Spleen (tissue), 11 donors: ENCODE measurements at regions not wholly inside any gene's neighbourhood (a gene's known extent, or its start where the extent isn't known, plus 50 kb on each side); places are given as distances from the start of the nearest gene placed in this dataset.

Source experiments
- DNase-seq: peaks from one replicate; pipeline ENCODE4 v3.0.0-alpha.2; 2020
- H3K27ac ChIP-seq, 8 donors: fragments of 200-600 bp; sonication (generic) in 7 of 8; 1 replicate in 4 of 8; 2 replicates in 4 of 8; pipeline versions ENCODE4 v1.5.0 to v1.8.0; 2016 to 2021; ENCODE audit warnings: inconsistent platforms in 4 of 8, mild to moderate bottlenecking in 4 of 8, moderate library complexity in 1 of 8
- H3K27me3 ChIP-seq, 7 donors: fragments of 200-600 bp; sonication (generic) in 6 of 7; replicated peaks in 1 of 7; 1 replicate in 4 of 7; 2 replicates in 3 of 7; pipeline versions ENCODE4 v1.5.0 to v1.8.0; 2016 to 2021; ENCODE audit warnings: inconsistent platforms in 3 of 7, mild to moderate bottlenecking in 1 of 7
- H3K36me3 ChIP-seq, 6 donors: fragments of 200-600 bp; sonication (generic) in 5 of 6; 1 replicate in 4 of 6; 2 replicates in 2 of 6; pipeline versions ENCODE4 v1.5.0 to v1.8.0; 2016 to 2021; ENCODE audit warnings: inconsistent platforms in 2 of 6
- H3K4me1 ChIP-seq, 6 donors: fragments of 200-600 bp; sonication (generic) in 5 of 6; 1 replicate in 3 of 6; 2 replicates in 3 of 6; pipeline versions ENCODE4 v1.5.0 to v1.8.0; 2016 to 2021; ENCODE audit warnings: inconsistent platforms in 3 of 6
- H3K4me3 ChIP-seq, 8 donors: fragments of 200-600 bp; sonication (generic) in 7 of 8; 1 replicate in 4 of 8; 2 replicates in 4 of 8; pipeline versions ENCODE4 v1.5.0 to v1.8.0; 2016 to 2021; ENCODE audit warnings: inconsistent platforms in 4 of 8, mild to moderate bottlenecking in 4 of 8, moderate library complexity in 2 of 8
- H3K9me3 ChIP-seq, 8 donors: fragments of 200-600 bp; sonication (generic) in 7 of 8; 1 replicate in 4 of 8; 2 replicates in 4 of 8; pipeline versions ENCODE4 v1.5.0 to v1.8.0; 2016 to 2021; ENCODE audit warnings: inconsistent platforms in 4 of 8
- POLR2A ChIP-seq, 3 donors: fragments of 450-650 bp; IDR thresholded peaks; one replicate each; pipeline ENCODE4 v1.5.1; 2017; ENCODE audit warnings: antibody characterized with exemption in 3 of 3, mild to moderate bottlenecking in 1 of 3
- POLR2AphosphoS5 ChIP-seq, 3 donors: sonication (generic); formaldehyde crosslinking; IDR thresholded peaks; one replicate each; pipeline ENCODE4 v1.5.1; 2017; ENCODE audit warnings: antibody characterized with exemption in 3 of 3
- WGBS, 5 donors: extraction: QIAGEN DNeasy Blood & Tissue Kit in 3 of 5; methylation state at CpG; one replicate each; pipeline versions ENCODE4 v1.1.5 to v1.1.7; 2013 to 2018; 5-methylcytosine and 5-hydroxymethylcytosine counted together
- intact Hi-C: fragments of 100-400 bp; cut with DNase I; formaldehyde crosslinking; loops from one replicate; pipeline ENCODE4 v1.15.0; 2023; ENCODE audit warnings: low total_unique reads
- TF ChIP-seq, protein P1 (sequence below), 11 experiments: fragments of 200-600 bp in 7 of 11; fragments of 450-650 bp in 4 of 11; sonication (generic) in 4 of 11; IDR thresholded peaks in 8 of 11; conservative IDR thresholded peaks in 3 of 11; 1 replicate in 7 of 11; 2 replicates in 4 of 11; pipeline versions ENCODE4 v1.4.0 to v1.8.0; 2016 to 2021; ENCODE audit warnings: antibody characterized with exemption in 11 of 11, inconsistent platforms in 4 of 11, mild to moderate bottlenecking in 1 of 11
- donor health status: healthy with polysubstance abuse.
- donor health status: DM: no; HTN: no; CAD: no; lungs with moderate emphysema.
- donor health status: DM: no; HTN: no; CAD: no.
- donor health status: Bipolar disorder and iron deficiency.
- donor health status: healthy.
- donor health status: DM: no; HTN: no; CAD: no.
- donor health status: DM: yes; HTN: yes; CAD: no.

DNA sequence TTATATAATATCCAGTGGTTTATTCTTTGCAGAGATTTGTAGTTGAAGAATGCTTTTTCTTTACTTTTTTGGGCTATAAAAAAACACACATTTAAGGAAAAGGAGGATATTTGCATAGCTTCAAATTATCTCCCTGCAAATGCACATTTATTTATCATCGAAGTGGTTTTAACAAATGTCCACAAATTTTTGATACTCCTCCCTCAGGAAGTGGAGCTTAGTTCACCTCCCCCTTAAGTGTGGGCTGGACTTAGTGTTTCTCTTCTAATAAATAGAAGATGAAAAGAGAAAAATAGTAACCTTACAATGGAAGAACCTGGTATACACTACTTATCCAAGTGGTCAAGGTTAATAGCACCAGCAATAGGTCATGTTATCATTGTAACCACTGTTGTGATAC is 537.6 kb downstream of the ARL4A start:
- H3K9me3 ChIP-seq, result no peaks in the 10 kb centered on the region
- no peak for DNase-seq
- intact Hi-C loops, result no loop called here
- no peaks in the 10 kb centered on the region for H3K27me3 ChIP-seq
- 79 to 90% (median 86%) methylated on average over 1 of the region's 1 CpG for WGBS, 5 donors
- H3K4me1 ChIP-seq, result no peaks in the 10 kb centered on the region
- no peak overlapping the region for H3K27ac ChIP-seq
- H3K36me3 ChIP-seq, result no peaks in the 10 kb centered on the region
- TF ChIP-seq POLR2A (IDR thresholded peaks at IDR 0.05) (no peak), POLR2AphosphoS5 (IDR thresholded peaks at IDR 0.05) (no peak)
- TF ChIP-seq, protein P1, sequence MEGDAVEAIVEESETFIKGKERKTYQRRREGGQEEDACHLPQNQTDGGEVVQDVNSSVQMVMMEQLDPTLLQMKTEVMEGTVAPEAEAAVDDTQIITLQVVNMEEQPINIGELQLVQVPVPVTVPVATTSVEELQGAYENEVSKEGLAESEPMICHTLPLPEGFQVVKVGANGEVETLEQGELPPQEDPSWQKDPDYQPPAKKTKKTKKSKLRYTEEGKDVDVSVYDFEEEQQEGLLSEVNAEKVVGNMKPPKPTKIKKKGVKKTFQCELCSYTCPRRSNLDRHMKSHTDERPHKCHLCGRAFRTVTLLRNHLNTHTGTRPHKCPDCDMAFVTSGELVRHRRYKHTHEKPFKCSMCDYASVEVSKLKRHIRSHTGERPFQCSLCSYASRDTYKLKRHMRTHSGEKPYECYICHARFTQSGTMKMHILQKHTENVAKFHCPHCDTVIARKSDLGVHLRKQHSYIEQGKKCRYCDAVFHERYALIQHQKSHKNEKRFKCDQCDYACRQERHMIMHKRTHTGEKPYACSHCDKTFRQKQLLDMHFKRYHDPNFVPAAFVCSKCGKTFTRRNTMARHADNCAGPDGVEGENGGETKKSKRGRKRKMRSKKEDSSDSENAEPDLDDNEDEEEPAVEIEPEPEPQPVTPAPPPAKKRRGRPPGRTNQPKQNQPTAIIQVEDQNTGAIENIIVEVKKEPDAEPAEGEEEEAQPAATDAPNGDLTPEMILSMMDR (IDR thresholded peaks at IDR 0.05 in 8 of 11, conservative IDR thresholded peaks at IDR 0.05 in 3 of 11), result no peak
- H3K4me3 ChIP-seq, result no peak overlapping the region

DNA sequence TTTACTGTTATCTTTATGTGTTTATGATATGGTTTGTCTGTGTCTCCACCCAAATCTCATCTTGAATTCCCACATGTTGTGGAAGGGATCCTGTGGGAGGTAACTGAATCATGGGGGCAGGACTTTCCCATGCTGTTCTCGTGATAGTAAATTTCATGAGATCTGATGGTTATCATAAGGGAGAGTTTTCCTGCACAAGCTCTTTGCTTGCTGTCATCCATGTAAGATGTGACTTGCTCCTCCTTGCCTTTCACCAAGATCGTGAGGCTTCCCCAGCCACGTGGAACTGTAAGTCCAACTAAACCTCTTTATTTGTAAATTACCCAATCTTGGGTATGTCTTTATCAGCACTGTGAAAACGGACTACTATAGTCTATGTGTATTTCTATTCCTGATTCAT is 539.0 kb downstream of the ARL4A start:
- Histone ChIP-seq H3K27me3 (no peaks in the 10 kb centered on the region), H3K4me1 (no peaks in the 10 kb centered on the region), H3K4me3 (no peak overlapping the region), H3K9me3 (no peaks in the 10 kb centered on the region), H3K27ac (no peak overlapping the region), H3K36me3 (no peaks in the 10 kb centered on the region)
- 81 to 90% (median 84%) methylated on average over 4 of the region's 4 CpGs for WGBS, 5 donors
- intact Hi-C loops, result no loop called here
- DNase-seq, result no peak
- TF ChIP-seq, protein P1 (IDR thresholded peaks at IDR 0.05 in 8 of 11, conservative IDR thresholded peaks at IDR 0.05 in 3 of 11), result no peak
- TF ChIP-seq POLR2A (IDR thresholded peaks at IDR 0.05) (no peak), POLR2AphosphoS5 (IDR thresholded peaks at IDR 0.05) (no peak)

DNA sequence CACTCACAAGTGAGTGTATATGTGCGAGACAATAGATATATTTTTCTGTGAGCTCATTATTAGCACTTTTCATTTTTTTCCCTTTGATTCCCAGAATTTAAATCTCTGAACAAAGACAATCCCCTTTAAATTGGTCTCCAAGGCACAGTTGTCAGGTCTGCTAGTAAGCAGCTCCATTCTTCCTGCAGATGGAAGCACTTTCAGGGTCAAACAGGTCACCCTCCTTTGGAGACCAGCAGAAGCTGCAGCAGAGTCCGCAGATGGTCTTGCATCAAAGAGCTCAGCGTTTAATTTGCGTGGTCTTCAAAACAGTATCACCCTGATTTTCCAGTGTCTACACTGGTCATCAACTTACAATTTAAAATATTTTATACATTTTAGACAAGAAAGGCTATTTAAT is 543.8 kb downstream of the ARL4A start:
- Histone ChIP-seq H3K9me3 (no peaks in the 10 kb centered on the region), H3K27ac (no peak overlapping the region), H3K4me1 (no peaks in the 10 kb centered on the region), H3K27me3 (no peaks in the 10 kb centered on the region), H3K36me3 (no peaks in the 10 kb centered on the region), H3K4me3 (no peak overlapping the region)
- 85 to 95% (median 90%) methylated on average over 4 of the region's 4 CpGs for WGBS, 5 donors
- intact Hi-C loops, result no loop called here
- TF ChIP-seq POLR2AphosphoS5 (IDR thresholded peaks at IDR 0.05) (no peak), POLR2A (IDR thresholded peaks at IDR 0.05) (no peak)
- TF ChIP-seq, protein P1 (IDR thresholded peaks at IDR 0.05 in 8 of 11, conservative IDR thresholded peaks at IDR 0.05 in 3 of 11), result no peak
- no peak for DNase-seq

DNA sequence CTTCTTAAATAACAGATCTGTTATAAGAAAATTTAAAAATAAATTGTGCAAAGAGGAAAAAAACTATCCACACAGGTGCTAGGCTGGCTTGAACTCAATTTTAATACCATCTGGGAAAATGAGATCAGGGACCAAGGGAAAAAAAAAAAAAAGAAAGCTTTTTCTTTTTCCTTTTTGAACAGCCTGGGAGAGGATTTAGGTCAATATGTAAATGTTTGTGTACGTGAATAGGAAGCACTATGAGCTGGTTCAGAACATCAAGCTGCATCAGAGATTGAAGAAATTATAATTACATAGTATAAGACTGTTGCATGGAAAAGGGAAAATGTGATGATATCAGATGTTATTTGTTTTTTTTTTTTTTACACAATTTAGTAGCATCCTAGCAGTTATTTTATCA is 548.0 kb downstream of the ARL4A start:
- Histone ChIP-seq H3K36me3 (no peaks in the 10 kb centered on the region), H3K27me3 (no peaks in the 10 kb centered on the region), H3K9me3 (no peaks in the 10 kb centered on the region), H3K27ac (no peak overlapping the region), H3K4me3 (no peak overlapping the region), H3K4me1 (no peaks in the 10 kb centered on the region)
- intact Hi-C loops, result no loop called here
- DNase-seq, result no peak
- TF ChIP-seq POLR2AphosphoS5 (IDR thresholded peaks at IDR 0.05) (no peak), POLR2A (IDR thresholded peaks at IDR 0.05) (no peak)
- TF ChIP-seq, protein P1 (IDR thresholded peaks at IDR 0.05 in 8 of 11, conservative IDR thresholded peaks at IDR 0.05 in 3 of 11), result no peak
- WGBS, 5 donors, result 70 to 88% (median 75%) methylated on average over 1 of the region's 1 CpG
